GM12873 (cell line): ENCODE measurements at regions not wholly inside any gene's neighbourhood (a gene's known extent, or its start where the extent isn't known, plus 50 kb on each side); places are given as distances from the start of the nearest gene placed in this dataset.

Source experiments
- CTCF ChIP-seq: IDR thresholded peaks from 2 replicates; pipeline ENCODE4 v1.5.1; 2012; ENCODE audit warnings: low read depth, mild to moderate bottlenecking, moderate library complexity, low read length, control low read depth; ENCODE audit not compliant: insufficient read depth; ENCODE audit errors: missing control alignments

- TF ChIP-seq CTCF, result no peak
These were observed 131.2 kb upstream of the MPHOSPH6 start for GRCh38 chr16:82301146-82301755.

GRCh38 chr16:82300374-82300951, 130.4 kb upstream of the MPHOSPH6 start:
- TF ChIP-seq CTCF, result no peak

GRCh38 chr16:82298472-82298871, 128.4 kb upstream of the MPHOSPH6 start:
- TF ChIP-seq CTCF, result no peak

- no peak for TF ChIP-seq CTCF
These were observed 125.5 kb upstream of the MPHOSPH6 start for GRCh38 chr16:82295290-82296201.

- TF ChIP-seq CTCF, result no peak
These were observed 123.6 kb upstream of the MPHOSPH6 start for GRCh38 chr16:82293671-82294070.

- TF ChIP-seq CTCF, result no peak
These were observed 117.9 kb upstream of the MPHOSPH6 start for GRCh38 chr16:82287937-82288336.

GRCh38 chr16:82282662-82283061, 112.6 kb upstream of the MPHOSPH6 start:
- TF ChIP-seq CTCF, result no peak
